ENCODE measurements at regions not wholly inside any gene's neighbourhood (a gene's known extent, or its start where the extent isn't known, plus 50 kb on each side); places are given as distances from the start of the nearest gene placed in this dataset.
"Not testable (repeated sequence)": the region's sequence is repeated elsewhere in the genome, so short reads cannot be mapped to it uniquely, and the experiment has no call there.

DNA sequence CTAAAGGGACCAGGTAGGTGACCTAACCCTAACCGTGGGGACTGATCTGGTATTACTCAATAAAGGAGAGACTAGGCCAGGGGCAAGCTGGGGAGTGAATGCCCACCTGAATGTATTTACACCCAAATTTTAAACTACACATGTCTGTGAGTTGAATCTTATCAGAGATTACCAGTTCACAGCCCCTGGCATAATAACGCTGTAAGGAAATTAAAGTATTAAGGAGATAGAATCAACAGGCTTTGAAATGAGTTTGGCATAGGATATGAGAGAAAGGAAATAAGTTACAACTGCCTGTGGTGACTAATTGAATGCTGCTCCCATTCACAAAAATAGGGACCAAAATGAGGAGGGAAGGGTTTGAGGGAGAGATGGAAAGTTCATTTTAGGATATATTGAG lies 593.3 kb downstream of the CSNK1G3 start:
- H3K4me3 ChIP-seq (ENCODE audit: low read depth in 1 of 2, low read length in 2 of 2): no peak overlapping the region
- peaks cover 0 to 1% of the 10 kb centered on the region in 2 donors for H3K4me1 ChIP-seq (ENCODE audit: control insufficient read depth in 2 of 2, insufficient read depth in 2 of 2, low read length in 1 of 2)
- H3K27me3 ChIP-seq (ENCODE audit: control insufficient read depth in 1 of 2, insufficient read depth in 2 of 2, low read length in 2 of 2): no peaks in the 10 kb centered on the region
- H3K36me3 ChIP-seq (ENCODE audit: control insufficient read depth in 2 of 2, insufficient read depth in 2 of 2, low read length in 1 of 2): no peaks in the 10 kb centered on the region
- no peaks in the 10 kb centered on the region for H3K9me3 ChIP-seq (ENCODE audit: control insufficient read depth in 2 of 2, insufficient read depth in 1 of 2, low read depth in 1 of 2, low read length in 1 of 2)
- WGBS, 2 donors: 54 to 61% methylated on average over 2 of the region's 2 CpGs
- peak overlapping the region; percentile 4 to 36 for H3K27ac ChIP-seq (ENCODE audit: low read depth in 2 of 2, low read length in 1 of 2)

DNA sequence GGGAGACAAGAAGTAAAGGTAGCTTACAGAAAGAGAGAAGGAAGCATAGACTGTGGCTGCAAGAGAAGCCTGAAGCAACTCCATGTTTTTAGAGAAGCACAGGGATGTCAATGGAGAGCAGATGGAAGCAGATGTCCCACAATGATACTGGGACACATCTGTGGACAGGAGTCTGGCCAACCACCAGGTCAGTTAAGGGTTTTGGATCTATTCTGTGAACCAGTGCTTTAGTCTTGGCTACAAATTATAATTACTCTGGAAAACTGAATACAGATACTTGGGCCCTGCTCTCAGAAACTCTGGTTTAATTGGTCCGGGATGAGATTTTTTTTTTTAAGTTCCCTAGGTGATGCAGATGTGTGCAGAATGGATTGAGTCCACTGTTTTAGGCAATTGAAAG lies 592.8 kb downstream of the CSNK1G3 start:
- Histone ChIP-seq H3K9me3 (ENCODE audit: control insufficient read depth in 2 of 2, insufficient read depth in 1 of 2, low read depth in 1 of 2, low read length in 1 of 2) (no peaks in the 10 kb centered on the region), H3K27me3 (ENCODE audit: control insufficient read depth in 1 of 2, insufficient read depth in 2 of 2, low read length in 2 of 2) (no peaks in the 10 kb centered on the region), H3K36me3 (ENCODE audit: control insufficient read depth in 2 of 2, insufficient read depth in 2 of 2, low read length in 1 of 2) (no peaks in the 10 kb centered on the region), H3K27ac (ENCODE audit: low read depth in 2 of 2, low read length in 1 of 2) (peak overlapping the region; percentile 36 to 76), H3K4me3 (ENCODE audit: low read depth in 1 of 2, low read length in 2 of 2) (no peak overlapping the region), H3K4me1 (ENCODE audit: control insufficient read depth in 2 of 2, insufficient read depth in 2 of 2, low read length in 1 of 2) (peaks cover 0 to 1% of the 10 kb centered on the region in 2 donors)
- WGBS, 2 donors: 77 to 89% methylated on average over 1 of the region's 1 CpG

DNA sequence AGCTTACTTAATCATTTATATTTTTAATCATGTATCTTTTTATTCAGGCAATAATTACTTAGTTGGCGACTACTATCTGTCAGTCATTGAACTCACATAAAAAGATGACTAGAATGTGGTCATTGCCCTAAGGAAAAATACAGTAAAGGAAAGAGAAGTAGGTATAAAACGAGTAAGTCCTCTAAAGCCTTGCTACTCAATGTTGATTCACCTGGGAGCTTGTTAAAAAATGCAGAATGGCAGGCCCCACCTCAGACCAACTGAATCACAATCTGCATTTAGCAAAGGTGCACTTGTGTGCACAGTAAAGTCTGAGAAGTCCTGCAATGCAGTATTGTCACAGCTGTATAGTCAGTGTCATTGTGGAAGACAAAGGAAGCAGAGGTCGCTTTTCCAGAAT lies 592.4 kb downstream of the CSNK1G3 start:
- Histone ChIP-seq H3K9me3 (ENCODE audit: control insufficient read depth in 2 of 2, insufficient read depth in 1 of 2, low read depth in 1 of 2, low read length in 1 of 2) (no peaks in the 10 kb centered on the region), H3K27ac (ENCODE audit: low read depth in 2 of 2, low read length in 1 of 2) (peak overlapping the region in 1 of 2 donors; percentile 36), H3K36me3 (ENCODE audit: control insufficient read depth in 2 of 2, insufficient read depth in 2 of 2, low read length in 1 of 2) (no peaks in the 10 kb centered on the region), H3K4me3 (ENCODE audit: low read depth in 1 of 2, low read length in 2 of 2) (no peak overlapping the region), H3K27me3 (ENCODE audit: control insufficient read depth in 1 of 2, insufficient read depth in 2 of 2, low read length in 2 of 2) (no peaks in the 10 kb centered on the region), H3K4me1 (ENCODE audit: control insufficient read depth in 2 of 2, insufficient read depth in 2 of 2, low read length in 1 of 2) (peaks cover 0 to 1% of the 10 kb centered on the region in 2 donors)
- WGBS, 2 donors: 55 to 69% methylated on average over 3 of the region's 3 CpGs

DNA sequence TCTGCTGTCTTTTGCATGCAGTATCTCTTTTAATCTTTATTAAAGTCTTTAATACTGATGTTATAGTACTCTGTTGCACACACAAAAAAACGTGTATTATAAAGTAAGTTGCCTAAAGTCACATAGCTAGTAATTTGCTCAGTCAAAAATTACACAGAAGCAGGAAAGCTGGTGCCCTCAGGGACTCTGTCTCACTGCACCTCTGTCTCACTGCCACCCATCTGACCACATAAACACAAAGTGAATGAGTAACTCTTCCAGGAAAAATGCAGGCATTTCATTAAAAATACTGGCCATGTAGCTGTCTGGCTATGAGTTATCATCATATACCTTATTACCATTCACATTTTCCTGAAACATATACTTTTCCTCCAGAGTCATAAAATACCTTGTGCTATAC lies 591.7 kb downstream of the CSNK1G3 start:
- Histone ChIP-seq H3K4me3 (ENCODE audit: low read depth in 1 of 2, low read length in 2 of 2) (no peak overlapping the region), H3K9me3 (ENCODE audit: control insufficient read depth in 2 of 2, insufficient read depth in 1 of 2, low read depth in 1 of 2, low read length in 1 of 2) (no peaks in the 10 kb centered on the region), H3K27ac (ENCODE audit: low read depth in 2 of 2, low read length in 1 of 2) (no peak overlapping the region), H3K36me3 (ENCODE audit: control insufficient read depth in 2 of 2, insufficient read depth in 2 of 2, low read length in 1 of 2) (no peaks in the 10 kb centered on the region), H3K27me3 (ENCODE audit: control insufficient read depth in 1 of 2, insufficient read depth in 2 of 2, low read length in 2 of 2) (no peaks in the 10 kb centered on the region), H3K4me1 (ENCODE audit: control insufficient read depth in 2 of 2, insufficient read depth in 2 of 2, low read length in 1 of 2) (peaks cover 0 to 1% of the 10 kb centered on the region in 2 donors)
- 42 to 50% methylated on average over 1 of the region's 1 CpG for WGBS, 2 donors

DNA sequence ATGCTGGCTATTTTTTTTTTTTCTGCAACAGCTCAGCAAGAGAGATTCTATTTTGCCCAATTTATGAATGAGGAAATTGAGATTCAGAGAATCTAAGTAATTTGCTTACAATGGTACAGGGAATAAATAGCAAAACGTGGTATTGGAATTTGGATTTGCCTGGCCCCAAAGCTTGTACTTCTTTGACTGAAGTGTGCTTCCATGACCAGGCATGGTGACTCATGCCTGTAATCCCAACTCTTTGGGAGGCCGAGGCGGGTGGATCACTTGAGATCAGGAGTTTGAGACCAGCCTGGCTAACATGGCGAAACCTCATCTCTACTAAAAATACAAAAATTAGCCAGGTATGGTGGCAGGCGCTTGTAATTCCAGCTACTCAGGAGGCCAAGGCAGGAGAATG lies 591.1 kb downstream of the CSNK1G3 start:
- not testable (repeated sequence) for H3K9me3 ChIP-seq (ENCODE audit: control insufficient read depth in 2 of 2, insufficient read depth in 1 of 2, low read depth in 1 of 2, low read length in 1 of 2); H3K27me3 ChIP-seq (ENCODE audit: control insufficient read depth in 1 of 2, insufficient read depth in 2 of 2, low read length in 2 of 2); H3K27ac ChIP-seq (ENCODE audit: low read depth in 2 of 2, low read length in 1 of 2); H3K36me3 ChIP-seq (ENCODE audit: control insufficient read depth in 2 of 2, insufficient read depth in 2 of 2, low read length in 1 of 2); H3K4me3 ChIP-seq (ENCODE audit: low read depth in 1 of 2, low read length in 2 of 2); H3K4me1 ChIP-seq (ENCODE audit: control insufficient read depth in 2 of 2, insufficient read depth in 2 of 2, low read length in 1 of 2)
- 77 to 84% methylated on average over 5 of the region's 5 CpGs for WGBS, 2 donors

DNA sequence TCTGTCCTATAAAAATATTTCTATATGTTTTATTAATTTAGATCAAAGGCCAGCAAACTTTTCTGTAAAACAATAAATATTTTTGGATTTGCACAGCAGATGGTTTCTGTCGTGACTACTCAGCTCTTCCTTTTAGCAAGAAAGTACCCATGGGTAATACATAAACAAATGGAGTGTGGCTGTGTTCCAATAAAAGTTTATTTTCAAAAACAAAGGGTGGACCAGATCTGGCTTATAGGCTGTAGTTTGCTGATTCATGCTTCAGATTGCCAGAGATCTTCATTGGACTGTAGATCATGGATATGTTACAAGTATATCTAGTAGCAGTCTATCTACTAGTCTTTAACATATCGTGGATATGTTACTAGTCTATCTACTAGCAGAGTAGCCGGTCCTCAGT lies 590.5 kb downstream of the CSNK1G3 start:
- H3K4me3 ChIP-seq (ENCODE audit: low read depth in 1 of 2, low read length in 2 of 2): no peak overlapping the region
- H3K27ac ChIP-seq (ENCODE audit: low read depth in 2 of 2, low read length in 1 of 2): no peak overlapping the region
- H3K9me3 ChIP-seq (ENCODE audit: control insufficient read depth in 2 of 2, insufficient read depth in 1 of 2, low read depth in 1 of 2, low read length in 1 of 2): no peaks in the 10 kb centered on the region
- peaks cover 0 to 1% of the 10 kb centered on the region in 2 donors for H3K4me1 ChIP-seq (ENCODE audit: control insufficient read depth in 2 of 2, insufficient read depth in 2 of 2, low read length in 1 of 2)
- no peaks in the 10 kb centered on the region for H3K36me3 ChIP-seq (ENCODE audit: control insufficient read depth in 2 of 2, insufficient read depth in 2 of 2, low read length in 1 of 2)
- 67 to 77% methylated on average over 3 of the region's 3 CpGs for WGBS, 2 donors
- H3K27me3 ChIP-seq (ENCODE audit: control insufficient read depth in 1 of 2, insufficient read depth in 2 of 2, low read length in 2 of 2): no peaks in the 10 kb centered on the region

DNA sequence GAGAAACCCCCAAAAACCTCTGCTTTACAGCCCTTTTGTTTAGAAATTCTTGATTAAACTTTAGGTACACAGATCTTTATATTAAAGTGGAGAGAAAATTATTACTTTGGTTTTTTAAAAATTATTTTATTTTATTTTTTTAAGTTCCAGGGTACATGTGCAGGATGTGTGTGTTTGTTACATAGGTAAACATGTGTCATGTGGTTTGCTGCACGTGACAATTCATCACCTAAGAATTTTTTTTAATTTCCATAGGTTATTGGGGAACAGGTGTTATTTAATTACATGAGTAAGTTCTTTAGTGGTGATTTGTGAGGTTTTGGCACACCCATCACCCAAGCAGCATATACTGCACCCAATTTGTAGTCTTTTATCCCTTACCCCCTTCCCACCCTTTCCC lies 581.7 kb downstream of the CSNK1G3 start:
- Histone ChIP-seq H3K4me1 (ENCODE audit: control insufficient read depth in 2 of 2, insufficient read depth in 2 of 2, low read length in 1 of 2) (no peaks in the 10 kb centered on the region), H3K9me3 (ENCODE audit: control insufficient read depth in 2 of 2, insufficient read depth in 1 of 2, low read depth in 1 of 2, low read length in 1 of 2) (no peaks in the 10 kb centered on the region), H3K27ac (ENCODE audit: low read depth in 2 of 2, low read length in 1 of 2) (no peak overlapping the region), H3K4me3 (ENCODE audit: low read depth in 1 of 2, low read length in 2 of 2) (no peak overlapping the region), H3K27me3 (ENCODE audit: control insufficient read depth in 1 of 2, insufficient read depth in 2 of 2, low read length in 2 of 2) (no peaks in the 10 kb centered on the region), H3K36me3 (ENCODE audit: control insufficient read depth in 2 of 2, insufficient read depth in 2 of 2, low read length in 1 of 2) (no peaks in the 10 kb centered on the region)
- 74 to 79% methylated on average over 1 of the region's 1 CpG for WGBS, 2 donors

DNA sequence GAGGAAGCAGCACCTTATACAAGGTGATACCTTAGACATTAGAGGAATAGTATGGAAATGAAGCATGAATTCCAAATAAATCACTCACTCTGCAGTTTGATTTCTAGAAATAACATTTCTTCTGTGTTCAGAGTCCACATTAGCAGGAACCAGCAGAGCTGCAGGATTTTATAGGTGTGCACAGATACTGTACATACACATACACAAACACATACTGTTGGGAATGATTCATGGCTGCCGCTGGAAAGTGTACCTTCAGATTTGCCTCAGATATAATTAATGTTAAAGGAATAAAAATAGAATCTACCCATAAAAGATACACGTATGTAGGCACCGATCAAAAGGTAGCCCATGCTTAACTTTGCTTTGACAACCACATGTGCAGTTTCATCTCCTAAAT lies 578.1 kb downstream of the CSNK1G3 start:
- Histone ChIP-seq H3K4me1 (ENCODE audit: control insufficient read depth in 2 of 2, insufficient read depth in 2 of 2, low read length in 1 of 2) (no peaks in the 10 kb centered on the region), H3K4me3 (ENCODE audit: low read depth in 1 of 2, low read length in 2 of 2) (no peak overlapping the region), H3K27me3 (ENCODE audit: control insufficient read depth in 1 of 2, insufficient read depth in 2 of 2, low read length in 2 of 2) (no peaks in the 10 kb centered on the region), H3K9me3 (ENCODE audit: control insufficient read depth in 2 of 2, insufficient read depth in 1 of 2, low read depth in 1 of 2, low read length in 1 of 2) (no peaks in the 10 kb centered on the region), H3K27ac (ENCODE audit: low read depth in 2 of 2, low read length in 1 of 2) (no peak overlapping the region), H3K36me3 (ENCODE audit: control insufficient read depth in 2 of 2, insufficient read depth in 2 of 2, low read length in 1 of 2) (no peaks in the 10 kb centered on the region)
- WGBS, 2 donors: 73 to 87% methylated on average over 3 of the region's 3 CpGs

DNA sequence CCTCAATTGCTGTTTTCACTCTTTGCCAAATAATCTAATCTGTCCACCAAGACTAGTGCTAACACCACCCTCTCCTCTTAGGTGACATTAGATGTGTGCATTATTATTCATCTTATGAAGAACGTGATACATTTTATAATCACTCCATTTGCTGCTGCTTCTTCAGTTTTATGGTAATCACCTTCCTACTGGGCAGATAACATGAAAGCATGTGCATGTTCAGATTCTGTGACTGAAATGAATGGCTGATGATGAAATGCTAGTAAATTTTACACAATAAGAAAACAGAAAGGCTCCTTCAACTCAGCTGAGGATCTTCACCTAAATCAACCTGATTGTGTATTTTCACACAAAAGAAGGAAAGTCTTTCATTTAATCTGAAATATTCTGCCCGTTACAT lies 577.6 kb downstream of the CSNK1G3 start:
- no peak overlapping the region for H3K4me3 ChIP-seq (ENCODE audit: low read depth in 1 of 2, low read length in 2 of 2)
- no peaks in the 10 kb centered on the region for H3K9me3 ChIP-seq (ENCODE audit: control insufficient read depth in 2 of 2, insufficient read depth in 1 of 2, low read depth in 1 of 2, low read length in 1 of 2)
- H3K4me1 ChIP-seq (ENCODE audit: control insufficient read depth in 2 of 2, insufficient read depth in 2 of 2, low read length in 1 of 2): no peaks in the 10 kb centered on the region
- H3K27ac ChIP-seq (ENCODE audit: low read depth in 2 of 2, low read length in 1 of 2): no peak overlapping the region
- H3K36me3 ChIP-seq (ENCODE audit: control insufficient read depth in 2 of 2, insufficient read depth in 2 of 2, low read length in 1 of 2): no peaks in the 10 kb centered on the region
- WGBS, 2 donors: 68 to 84% methylated on average over 2 of the region's 2 CpGs
- no peaks in the 10 kb centered on the region for H3K27me3 ChIP-seq (ENCODE audit: control insufficient read depth in 1 of 2, insufficient read depth in 2 of 2, low read length in 2 of 2)

DNA sequence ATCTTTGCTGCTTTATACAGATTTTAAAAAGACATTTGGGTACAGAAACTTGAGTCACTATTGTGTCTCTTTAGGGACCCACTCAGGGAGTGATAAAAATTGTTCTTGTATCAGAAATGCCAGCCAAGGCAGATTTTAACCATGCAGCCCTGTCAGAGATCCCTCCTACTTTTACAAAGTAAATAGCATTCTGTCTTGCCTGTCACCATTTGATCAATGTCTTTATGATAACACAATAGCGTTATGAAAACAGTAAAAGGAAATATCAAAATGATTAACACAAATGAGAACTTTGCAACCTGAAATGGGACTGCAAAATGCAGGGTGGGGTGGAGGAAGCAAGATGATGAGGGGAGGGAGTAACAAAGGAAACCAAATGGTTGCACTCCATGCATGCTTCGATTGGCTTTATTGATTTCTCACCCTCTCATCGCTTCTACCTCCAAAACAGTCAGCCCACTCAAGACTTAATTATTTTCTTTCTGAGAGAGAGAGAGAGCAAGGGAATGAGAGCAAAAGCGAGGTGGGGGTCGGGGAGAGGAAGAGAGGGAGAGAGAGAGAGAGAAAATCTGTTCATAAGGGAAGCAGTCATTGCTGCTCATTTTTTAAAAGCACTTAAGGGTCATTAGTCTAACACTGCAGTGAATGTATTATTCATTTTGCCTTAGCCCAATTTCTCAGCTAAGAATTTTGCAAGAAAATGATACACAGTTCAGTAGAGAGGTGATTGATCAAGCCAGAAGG lies 576.5 kb downstream of the CSNK1G3 start:
- Histone ChIP-seq H3K36me3 (ENCODE audit: control insufficient read depth in 2 of 2, insufficient read depth in 2 of 2, low read length in 1 of 2) (no peaks in the 10 kb centered on the region), H3K4me3 (ENCODE audit: low read depth in 1 of 2, low read length in 2 of 2) (no peak overlapping the region), H3K4me1 (ENCODE audit: control insufficient read depth in 2 of 2, insufficient read depth in 2 of 2, low read length in 1 of 2) (no peaks in the 10 kb centered on the region), H3K9me3 (ENCODE audit: control insufficient read depth in 2 of 2, insufficient read depth in 1 of 2, low read depth in 1 of 2, low read length in 1 of 2) (no peaks in the 10 kb centered on the region), H3K27ac (ENCODE audit: low read depth in 2 of 2, low read length in 1 of 2) (no peak overlapping the region), H3K27me3 (ENCODE audit: control insufficient read depth in 1 of 2, insufficient read depth in 2 of 2, low read length in 2 of 2) (no peaks in the 10 kb centered on the region)
- 60 to 69% methylated on average over 5 of the region's 5 CpGs for WGBS, 2 donors

Data from esophagus (tissue), 2 donors.